ENCODE measurements at regions not wholly inside any gene's neighbourhood (a gene's known extent, or its start where the extent isn't known, plus 50 kb on each side); places are given as distances from the start of the nearest gene placed in this dataset.

DNA sequence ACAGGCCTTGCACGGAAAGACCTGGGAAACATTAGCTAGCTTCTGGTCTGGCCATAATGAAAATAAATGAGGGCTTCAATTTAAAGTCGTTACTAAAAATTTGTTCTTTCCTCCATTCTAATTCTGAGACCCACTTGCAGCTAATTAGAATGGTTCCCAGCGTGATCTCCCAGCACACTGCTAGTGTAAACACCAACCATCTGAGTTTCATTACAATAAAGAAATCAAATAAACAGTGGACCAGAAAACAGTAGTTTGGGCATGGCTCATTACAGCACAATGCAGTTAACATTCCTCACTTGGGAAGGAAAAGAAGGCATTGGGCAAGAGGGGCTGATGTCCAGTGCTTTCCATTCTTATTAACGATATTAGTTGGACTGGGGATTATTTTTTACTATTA, 410.9 kb upstream of the SOX9 start:
- no TSS peak for BruUV-seq (replicated peaks)

DNA sequence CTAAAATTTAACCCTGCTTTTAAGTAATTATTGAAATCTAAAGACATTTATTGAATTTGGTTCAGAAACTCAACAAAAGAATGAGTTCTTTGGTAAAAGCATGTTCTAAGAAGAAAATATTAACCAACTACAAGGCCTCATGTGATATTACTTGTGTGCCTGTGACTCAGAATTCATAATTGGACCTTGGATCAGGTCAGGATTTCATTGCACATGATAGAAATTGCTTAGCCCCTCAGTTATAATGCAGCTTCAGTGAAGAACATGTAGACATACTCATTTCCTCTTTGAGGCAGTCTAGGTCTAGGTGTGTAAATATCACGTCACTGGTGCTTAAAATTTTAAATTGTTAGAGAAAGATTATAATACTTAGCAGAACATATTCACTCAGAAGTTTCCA, 410.0 kb upstream of the SOX9 start:
- TF ChIP-seq, protein P1, sequence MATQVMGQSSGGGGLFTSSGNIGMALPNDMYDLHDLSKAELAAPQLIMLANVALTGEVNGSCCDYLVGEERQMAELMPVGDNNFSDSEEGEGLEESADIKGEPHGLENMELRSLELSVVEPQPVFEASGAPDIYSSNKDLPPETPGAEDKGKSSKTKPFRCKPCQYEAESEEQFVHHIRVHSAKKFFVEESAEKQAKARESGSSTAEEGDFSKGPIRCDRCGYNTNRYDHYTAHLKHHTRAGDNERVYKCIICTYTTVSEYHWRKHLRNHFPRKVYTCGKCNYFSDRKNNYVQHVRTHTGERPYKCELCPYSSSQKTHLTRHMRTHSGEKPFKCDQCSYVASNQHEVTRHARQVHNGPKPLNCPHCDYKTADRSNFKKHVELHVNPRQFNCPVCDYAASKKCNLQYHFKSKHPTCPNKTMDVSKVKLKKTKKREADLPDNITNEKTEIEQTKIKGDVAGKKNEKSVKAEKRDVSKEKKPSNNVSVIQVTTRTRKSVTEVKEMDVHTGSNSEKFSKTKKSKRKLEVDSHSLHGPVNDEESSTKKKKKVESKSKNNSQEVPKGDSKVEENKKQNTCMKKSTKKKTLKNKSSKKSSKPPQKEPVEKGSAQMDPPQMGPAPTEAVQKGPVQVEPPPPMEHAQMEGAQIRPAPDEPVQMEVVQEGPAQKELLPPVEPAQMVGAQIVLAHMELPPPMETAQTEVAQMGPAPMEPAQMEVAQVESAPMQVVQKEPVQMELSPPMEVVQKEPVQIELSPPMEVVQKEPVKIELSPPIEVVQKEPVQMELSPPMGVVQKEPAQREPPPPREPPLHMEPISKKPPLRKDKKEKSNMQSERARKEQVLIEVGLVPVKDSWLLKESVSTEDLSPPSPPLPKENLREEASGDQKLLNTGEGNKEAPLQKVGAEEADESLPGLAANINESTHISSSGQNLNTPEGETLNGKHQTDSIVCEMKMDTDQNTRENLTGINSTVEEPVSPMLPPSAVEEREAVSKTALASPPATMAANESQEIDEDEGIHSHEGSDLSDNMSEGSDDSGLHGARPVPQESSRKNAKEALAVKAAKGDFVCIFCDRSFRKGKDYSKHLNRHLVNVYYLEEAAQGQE (IDR thresholded peaks at IDR 0.05; ENCODE audit: insufficient read depth in 1 of 2, low read depth in 2 of 2, low read length in 1 of 2), result no peak
- TF ChIP-seq TCF7L2 (IDR thresholded peaks at IDR 0.05; ENCODE audit: low read depth, low read length), result no peak
- TF ChIP-seq POLR2AphosphoS5 (IDR thresholded peaks at IDR 0.05; ENCODE audit: low read depth, low read length), result no peak
- TF ChIP-seq, protein P2, sequence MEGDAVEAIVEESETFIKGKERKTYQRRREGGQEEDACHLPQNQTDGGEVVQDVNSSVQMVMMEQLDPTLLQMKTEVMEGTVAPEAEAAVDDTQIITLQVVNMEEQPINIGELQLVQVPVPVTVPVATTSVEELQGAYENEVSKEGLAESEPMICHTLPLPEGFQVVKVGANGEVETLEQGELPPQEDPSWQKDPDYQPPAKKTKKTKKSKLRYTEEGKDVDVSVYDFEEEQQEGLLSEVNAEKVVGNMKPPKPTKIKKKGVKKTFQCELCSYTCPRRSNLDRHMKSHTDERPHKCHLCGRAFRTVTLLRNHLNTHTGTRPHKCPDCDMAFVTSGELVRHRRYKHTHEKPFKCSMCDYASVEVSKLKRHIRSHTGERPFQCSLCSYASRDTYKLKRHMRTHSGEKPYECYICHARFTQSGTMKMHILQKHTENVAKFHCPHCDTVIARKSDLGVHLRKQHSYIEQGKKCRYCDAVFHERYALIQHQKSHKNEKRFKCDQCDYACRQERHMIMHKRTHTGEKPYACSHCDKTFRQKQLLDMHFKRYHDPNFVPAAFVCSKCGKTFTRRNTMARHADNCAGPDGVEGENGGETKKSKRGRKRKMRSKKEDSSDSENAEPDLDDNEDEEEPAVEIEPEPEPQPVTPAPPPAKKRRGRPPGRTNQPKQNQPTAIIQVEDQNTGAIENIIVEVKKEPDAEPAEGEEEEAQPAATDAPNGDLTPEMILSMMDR (IDR thresholded peaks at IDR 0.05), result no peak
- Histone ChIP-seq H3K9me3 (ENCODE audit: control insufficient read depth, insufficient read depth, low read depth, low read length) (no peaks in the 10 kb centered on the region), H3K4me3 (ENCODE audit: low read depth in 2 of 2, low read length in 2 of 2) (no peak overlapping the region), H3K36me3 (ENCODE audit: control insufficient read depth, insufficient read depth, low read length) (no peaks in the 10 kb centered on the region), H3K27me3 (ENCODE audit: control insufficient read depth, insufficient read depth, low read length) (peaks cover 2% of the 10 kb centered on the region; the same call in 1 of the 2 replicates), H3K27ac (ENCODE audit: low read length) (no peak overlapping the region), H3K4me1 (ENCODE audit: control insufficient read depth, insufficient read depth, low read length) (no peaks in the 10 kb centered on the region)
- POLR2A ChIA-PET, result no interaction called here
- in situ Hi-C loops (cut with HindIII; ENCODE audit: low pct_unique_long_range_greater_than_20kb, low sequenced_read_pairs) (no loop called here), intact Hi-C loops (cut with micrococcal nuclease; ENCODE audit: unreplicated experiment) (no loop called here)
- DNase-seq (ENCODE audit: low read depth, low spot score) (no peak), ATAC-seq (no peak)
- BruUV-seq (replicated peaks), result no TSS peak
- CTCF ChIA-PET, result no interaction called here

More for the DNA sequence above, 410.9 kb upstream of the SOX9 start:
- TF ChIP-seq SIN3A (IDR thresholded peaks at IDR 0.05; ENCODE audit: borderline replicate concordance, insufficient read depth, low read depth, low read length) (no peak), TCF7L2 (IDR thresholded peaks at IDR 0.05; ENCODE audit: low read depth, low read length) (no peak), POLR2AphosphoS5 (IDR thresholded peaks at IDR 0.05; ENCODE audit: low read depth, low read length) (no peak)
- TF ChIP-seq, protein P1 (IDR thresholded peaks at IDR 0.05; ENCODE audit: insufficient read depth in 1 of 2, low read depth in 2 of 2, low read length in 1 of 2), result no peak
- TF ChIP-seq, protein P2 (IDR thresholded peaks at IDR 0.05), result no peak
- H3K4me3 ChIP-seq (ENCODE audit: low read depth in 2 of 2, low read length in 2 of 2), result no peak overlapping the region
- CTCF ChIA-PET, result no interaction called here
- H3K27me3 ChIP-seq (ENCODE audit: control insufficient read depth, insufficient read depth, low read length), result no peaks in the 10 kb centered on the region
- in situ Hi-C loops (cut with HindIII; ENCODE audit: low pct_unique_long_range_greater_than_20kb, low sequenced_read_pairs) (no loop called here), intact Hi-C loops (cut with micrococcal nuclease; ENCODE audit: unreplicated experiment) (no loop called here)
- no peaks in the 10 kb centered on the region for H3K4me1 ChIP-seq (ENCODE audit: control insufficient read depth, insufficient read depth, low read length)
- DNase-seq (ENCODE audit: low read depth, low spot score) (no peak), ATAC-seq (no peak)
- H3K36me3 ChIP-seq (ENCODE audit: control insufficient read depth, insufficient read depth, low read length), result no peaks in the 10 kb centered on the region
- POLR2A ChIA-PET, result interaction anchor here (0.5 to 0.6 kb wide), 2 partner anchors 24 to 26 kb away, joined by 3 to 4 read pairs; no protein-coding TSS in a partner anchor
- H3K27ac ChIP-seq (ENCODE audit: low read length), result no peak overlapping the region
- no peaks in the 10 kb centered on the region for H3K9me3 ChIP-seq (ENCODE audit: control insufficient read depth, insufficient read depth, low read depth, low read length)

Data from Panc1 (cell line).